ENCODE measurements at regions not wholly inside any gene's neighbourhood (a gene's known extent, or its start where the extent isn't known, plus 50 kb on each side); places are given as distances from the start of the nearest gene placed in this dataset.

DNA sequence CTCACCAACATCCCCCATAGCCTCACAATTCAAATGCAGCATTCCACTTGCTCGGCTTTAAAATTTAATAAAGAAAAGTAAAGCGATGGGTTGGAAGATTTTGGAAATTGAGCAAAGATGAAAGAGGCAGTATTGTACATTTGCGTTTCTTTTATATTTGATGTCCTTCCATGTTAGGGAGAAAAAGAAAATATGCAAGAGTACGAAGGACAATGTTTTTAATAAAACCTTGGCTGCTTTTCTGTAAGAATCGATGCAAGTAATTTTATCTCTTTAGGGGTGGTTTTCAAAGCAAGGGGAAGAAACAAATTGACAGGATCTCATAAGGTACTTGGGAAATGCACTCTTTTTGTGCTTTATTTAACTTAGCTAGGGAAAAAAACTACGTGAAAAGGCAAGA is 61.8 kb upstream of the TSC22D2 start:
- no peak overlapping the region for H2BK12ac ChIP-seq (ENCODE audit: insufficient read length, low read depth, low read length)
- H2BK5ac ChIP-seq (ENCODE audit: insufficient read length, low read length), result no peak overlapping the region
- no CpG with 5 or more reads among the region's 6 CpGs for WGBS (ENCODE audit: extremely low coverage, insufficient read length, low lambda C conversion rate)
- H2AK5ac ChIP-seq (ENCODE audit: insufficient read length, low read length), result no peak overlapping the region
- peak overlapping the region in 1 of 3 experiments; percentile 63; a peak in 3 of 7 replicates for H3K27ac Mint-ChIP-seq
- no peak overlapping the region for H3K4ac ChIP-seq (ENCODE audit: low read depth, low read length)
- H3K14ac ChIP-seq (ENCODE audit: insufficient read depth, low read length), result no peak overlapping the region
- no peak overlapping the region for H4K91ac ChIP-seq (ENCODE audit: insufficient read length, low read depth, low read length)
- H2BK120ac ChIP-seq (ENCODE audit: low read depth, low read length, poor library complexity, severe bottlenecking), result no peak overlapping the region
- H3K4me2 ChIP-seq (ENCODE audit: insufficient read depth, insufficient read length, low read length), result no peak overlapping the region
- no peak for TF ChIP-seq CTCF (conservative IDR thresholded peaks at IDR 0.05)
- no peaks in the 10 kb centered on the region for H3K9me3 ChIP-seq (ENCODE audit: control insufficient read depth, low read depth, low read length)
- H4K20me1 ChIP-seq (ENCODE audit: control insufficient read depth, insufficient read depth, insufficient read length), result no peaks in the 10 kb centered on the region
- no peaks in the 10 kb centered on the region for H3K27me3 ChIP-seq (ENCODE audit: insufficient read depth, low read length)
- no peaks in the 10 kb centered on the region for H3K79me2 ChIP-seq (ENCODE audit: insufficient read depth, low read length)
- H3T11ph ChIP-seq (ENCODE audit: low read length), result no peak overlapping the region
- H2BK20ac ChIP-seq (ENCODE audit: low read depth, low read length, poor library complexity, severe bottlenecking), result no peak overlapping the region
- peaks cover 55 to 57% of the 10 kb centered on the region in 2 experiments for H3K4me1 Mint-ChIP-seq
- no peaks in the 10 kb centered on the region for H3K36me3 Mint-ChIP-seq (ENCODE audit: insufficient read depth in 1 of 3, low read depth in 3 of 3)
- H2BK15ac ChIP-seq (ENCODE audit: low read depth, low read length), result no peak overlapping the region
- no peaks in the 10 kb centered on the region for H3K9me3 Mint-ChIP-seq
- no peak overlapping the region for H2AFZ ChIP-seq (ENCODE audit: low read length)
- no peak overlapping the region for H4K8ac ChIP-seq (replicated peaks; ENCODE audit: insufficient read length, low read depth, low read length)
- no peak overlapping the region for H3K23ac ChIP-seq (ENCODE audit: insufficient read length, low read depth, low read length)
- H3K4me1 ChIP-seq (ENCODE audit: insufficient read depth, low read length), result peaks cover 17% of the 10 kb centered on the region; the same call in 1 of the 2 replicates
- no peak overlapping the region for H3K27ac ChIP-seq (ENCODE audit: insufficient read length, low read depth, low read length)
- H3K27me3 Mint-ChIP-seq (ENCODE audit: low read depth), result no peaks in the 10 kb centered on the region
- H4K5ac ChIP-seq (ENCODE audit: insufficient read length, low read depth, low read length), result no peak overlapping the region
- H3K18ac ChIP-seq (ENCODE audit: insufficient read length, low read depth, low read length), result no peak overlapping the region
- H3K9ac ChIP-seq (ENCODE audit: extremely low read depth, insufficient read length, low read length), result no peak overlapping the region
- no peak for DNase-seq
- no peaks in the 10 kb centered on the region for H3K79me1 ChIP-seq (ENCODE audit: insufficient read depth, low read depth, low read length, poor library complexity, severe bottlenecking)
- H3K23me2 ChIP-seq (ENCODE audit: insufficient read length, low read depth, low read length, poor library complexity, severe bottlenecking), result no peaks in the 10 kb centered on the region
- no peak overlapping the region for H3K56ac ChIP-seq (ENCODE audit: insufficient read length, low read depth, low read length)
- H3K4me3 Mint-ChIP-seq, result no peak overlapping the region
